Panc1 (cell line): ENCODE measurements at regions not wholly inside any gene's neighbourhood (a gene's known extent, or its start where the extent isn't known, plus 50 kb on each side); places are given as distances from the start of the nearest gene placed in this dataset.

Source experiments
- ATAC-seq: fragments of 200-7000 bp; cut with Tn5 transposase; 2 replicates; pipeline ENCODE4 v1.9.1; 2020; ENCODE audit warnings: mild to moderate bottlenecking, moderate library complexity
- BruUV-seq: library from RNA; stranded (reverse); fragments of 400-500 nt; replicated peaks from 2 replicates; lab custom pipeline; 2021; lab: Mats Ljungman, UMichigan
- CTCF ChIA-PET: fragments of 300-600 bp; sonication (Branson Sonifier 250); formaldehyde crosslinking; loops from one replicate; lab custom pipeline; 2022; ENCODE audit warnings: antibody characterized with exemption; lab: Charles Lee
- POLR2A ChIA-PET: fragments of 300-600 bp; sonication (Branson Sonifier 250); formaldehyde crosslinking; loops from one replicate; lab custom pipeline; 2022; ENCODE audit warnings: antibody characterized with exemption; lab: Charles Lee
- DNase-seq: peaks from one replicate; pipeline ENCODE4 v3.0.0-alpha.2; 2010; ENCODE audit warnings: low read depth, low spot score
- H3K27ac ChIP-seq: 2 replicates; pipeline ENCODE4 v1.5.1; 2011; ENCODE audit warnings: mild to moderate bottlenecking, low read length, inconsistent platforms
- H3K27me3 ChIP-seq: fragments of 200-500 bp; sonication (Bioruptor generic); 2 replicates; pipeline ENCODE4 v1.6.0; 2014; ENCODE audit warnings: low read length, inconsistent platforms; ENCODE audit not compliant: control insufficient read depth, insufficient read depth
- H3K36me3 ChIP-seq: fragments of 200-500 bp; sonication (Bioruptor generic); 2 replicates; pipeline ENCODE4 v1.5.1; 2014; ENCODE audit warnings: inconsistent platforms, mild to moderate bottlenecking, low read length, moderate library complexity; ENCODE audit not compliant: control insufficient read depth, insufficient read depth
- H3K4me1 ChIP-seq: 2 replicates; pipeline ENCODE4 v1.5.1; 2011; ENCODE audit warnings: inconsistent platforms, mild to moderate bottlenecking, low read length, moderate library complexity; ENCODE audit not compliant: control insufficient read depth, insufficient read depth
- H3K4me3 ChIP-seq, 2 experiments: 2 replicates each; pipeline ENCODE4 v1.5.1; 2011 to 2012; ENCODE audit warnings: low read depth in 2 of 2, low read length in 2 of 2, mild to moderate bottlenecking in 2 of 2, inconsistent platforms in 1 of 2, moderate library complexity in 1 of 2
- H3K9me3 ChIP-seq: fragments of 200-500 bp; sonication (Bioruptor generic); 2 replicates; pipeline ENCODE4 v1.5.1; 2014; ENCODE audit warnings: low read depth, mild to moderate bottlenecking, inconsistent platforms, low read length, moderate library complexity; ENCODE audit not compliant: control insufficient read depth, insufficient read depth
- POLR2AphosphoS5 ChIP-seq: IDR thresholded peaks from 2 replicates; pipeline ENCODE4 v1.6.1; 2012; ENCODE audit warnings: mild to moderate bottlenecking, low read depth, low read length, moderate library complexity
- SIN3A ChIP-seq: IDR thresholded peaks from 2 replicates; pipeline ENCODE4 v1.6.1; 2012; ENCODE audit warnings: low read depth, mild to moderate bottlenecking, low read length, moderate library complexity, borderline replicate concordance; ENCODE audit not compliant: insufficient read depth
- TCF7L2 ChIP-seq: IDR thresholded peaks from 2 replicates; pipeline ENCODE4 v1.6.1; 2011; ENCODE audit warnings: mild to moderate bottlenecking, low read depth, low read length, inconsistent platforms
- in situ Hi-C: cut with HindIII; loops from 2 replicates; pipeline ENCODE4 v1.10.0; 2016; ENCODE audit warnings: low sequenced_read_pairs, low pct_unique_long_range_greater_than_20kb
- intact Hi-C: fragments of 100-400 bp; cut with micrococcal nuclease; formaldehyde crosslinking; loops from one replicate; pipeline ENCODE4 v1.10.0; 2022; ENCODE audit not compliant: unreplicated experiment
- TF ChIP-seq, protein P1 (sequence below): fragments of 450-650 bp; IDR thresholded peaks from 2 replicates; pipeline ENCODE4 v1.5.1; 2017; ENCODE audit warnings: mild to moderate bottlenecking
- TF ChIP-seq, protein P2 (sequence below), 2 experiments: IDR thresholded peaks; 2 replicates each; pipeline ENCODE4 v1.6.1; 2011 to 2012; ENCODE audit warnings: low read depth in 2 of 2, control low read depth in 1 of 2, low read length in 1 of 2, mild to moderate bottlenecking in 1 of 2, moderate library complexity in 1 of 2; ENCODE audit not compliant: insufficient read depth in 1 of 2

DNA sequence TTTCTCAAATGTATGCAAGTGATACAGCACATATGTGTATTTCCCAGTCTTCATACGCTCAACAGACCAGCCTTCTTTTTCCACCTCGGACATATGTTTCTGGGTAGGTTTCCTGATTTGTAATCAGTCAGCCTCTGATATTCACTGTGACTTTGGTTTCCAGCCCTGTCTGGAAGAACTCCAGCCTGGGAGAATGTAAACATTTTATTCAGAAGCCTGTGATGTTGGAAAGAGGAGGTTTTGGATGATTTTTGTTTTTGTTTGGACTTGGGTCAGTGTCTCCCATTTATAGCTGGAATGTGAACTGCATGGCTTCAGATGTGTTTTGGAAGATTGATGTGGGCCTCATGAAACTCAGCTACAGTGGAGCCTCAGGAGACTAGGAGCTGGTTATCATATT is 172.2 kb upstream of the CENPW start:
- H3K4me3 ChIP-seq = no peak overlapping the region
- DNase-seq (no peak), ATAC-seq (no peak)
- H3K27me3 ChIP-seq = no peaks in the 10 kb centered on the region
- intact Hi-C loops = no loop called here
- H3K9me3 ChIP-seq = no peaks in the 10 kb centered on the region
- TF ChIP-seq, protein P1, sequence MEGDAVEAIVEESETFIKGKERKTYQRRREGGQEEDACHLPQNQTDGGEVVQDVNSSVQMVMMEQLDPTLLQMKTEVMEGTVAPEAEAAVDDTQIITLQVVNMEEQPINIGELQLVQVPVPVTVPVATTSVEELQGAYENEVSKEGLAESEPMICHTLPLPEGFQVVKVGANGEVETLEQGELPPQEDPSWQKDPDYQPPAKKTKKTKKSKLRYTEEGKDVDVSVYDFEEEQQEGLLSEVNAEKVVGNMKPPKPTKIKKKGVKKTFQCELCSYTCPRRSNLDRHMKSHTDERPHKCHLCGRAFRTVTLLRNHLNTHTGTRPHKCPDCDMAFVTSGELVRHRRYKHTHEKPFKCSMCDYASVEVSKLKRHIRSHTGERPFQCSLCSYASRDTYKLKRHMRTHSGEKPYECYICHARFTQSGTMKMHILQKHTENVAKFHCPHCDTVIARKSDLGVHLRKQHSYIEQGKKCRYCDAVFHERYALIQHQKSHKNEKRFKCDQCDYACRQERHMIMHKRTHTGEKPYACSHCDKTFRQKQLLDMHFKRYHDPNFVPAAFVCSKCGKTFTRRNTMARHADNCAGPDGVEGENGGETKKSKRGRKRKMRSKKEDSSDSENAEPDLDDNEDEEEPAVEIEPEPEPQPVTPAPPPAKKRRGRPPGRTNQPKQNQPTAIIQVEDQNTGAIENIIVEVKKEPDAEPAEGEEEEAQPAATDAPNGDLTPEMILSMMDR = no peak
- TF ChIP-seq POLR2AphosphoS5 (no peak), TCF7L2 (no peak), SIN3A (no peak)
- TF ChIP-seq, protein P2, sequence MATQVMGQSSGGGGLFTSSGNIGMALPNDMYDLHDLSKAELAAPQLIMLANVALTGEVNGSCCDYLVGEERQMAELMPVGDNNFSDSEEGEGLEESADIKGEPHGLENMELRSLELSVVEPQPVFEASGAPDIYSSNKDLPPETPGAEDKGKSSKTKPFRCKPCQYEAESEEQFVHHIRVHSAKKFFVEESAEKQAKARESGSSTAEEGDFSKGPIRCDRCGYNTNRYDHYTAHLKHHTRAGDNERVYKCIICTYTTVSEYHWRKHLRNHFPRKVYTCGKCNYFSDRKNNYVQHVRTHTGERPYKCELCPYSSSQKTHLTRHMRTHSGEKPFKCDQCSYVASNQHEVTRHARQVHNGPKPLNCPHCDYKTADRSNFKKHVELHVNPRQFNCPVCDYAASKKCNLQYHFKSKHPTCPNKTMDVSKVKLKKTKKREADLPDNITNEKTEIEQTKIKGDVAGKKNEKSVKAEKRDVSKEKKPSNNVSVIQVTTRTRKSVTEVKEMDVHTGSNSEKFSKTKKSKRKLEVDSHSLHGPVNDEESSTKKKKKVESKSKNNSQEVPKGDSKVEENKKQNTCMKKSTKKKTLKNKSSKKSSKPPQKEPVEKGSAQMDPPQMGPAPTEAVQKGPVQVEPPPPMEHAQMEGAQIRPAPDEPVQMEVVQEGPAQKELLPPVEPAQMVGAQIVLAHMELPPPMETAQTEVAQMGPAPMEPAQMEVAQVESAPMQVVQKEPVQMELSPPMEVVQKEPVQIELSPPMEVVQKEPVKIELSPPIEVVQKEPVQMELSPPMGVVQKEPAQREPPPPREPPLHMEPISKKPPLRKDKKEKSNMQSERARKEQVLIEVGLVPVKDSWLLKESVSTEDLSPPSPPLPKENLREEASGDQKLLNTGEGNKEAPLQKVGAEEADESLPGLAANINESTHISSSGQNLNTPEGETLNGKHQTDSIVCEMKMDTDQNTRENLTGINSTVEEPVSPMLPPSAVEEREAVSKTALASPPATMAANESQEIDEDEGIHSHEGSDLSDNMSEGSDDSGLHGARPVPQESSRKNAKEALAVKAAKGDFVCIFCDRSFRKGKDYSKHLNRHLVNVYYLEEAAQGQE (IDR thresholded peaks at IDR 0.05; ENCODE audit: insufficient read depth in 1 of 2, low read depth in 2 of 2, low read length in 1 of 2) = no peak
- in situ Hi-C loops = no loop called here
- no peak overlapping the region for H3K27ac ChIP-seq
- ChIA-PET POLR2A (no interaction called here), CTCF (no interaction called here)
- no TSS peak for BruUV-seq
- no peaks in the 10 kb centered on the region for H3K36me3 ChIP-seq
- H3K4me1 ChIP-seq = no peaks in the 10 kb centered on the region

DNA sequence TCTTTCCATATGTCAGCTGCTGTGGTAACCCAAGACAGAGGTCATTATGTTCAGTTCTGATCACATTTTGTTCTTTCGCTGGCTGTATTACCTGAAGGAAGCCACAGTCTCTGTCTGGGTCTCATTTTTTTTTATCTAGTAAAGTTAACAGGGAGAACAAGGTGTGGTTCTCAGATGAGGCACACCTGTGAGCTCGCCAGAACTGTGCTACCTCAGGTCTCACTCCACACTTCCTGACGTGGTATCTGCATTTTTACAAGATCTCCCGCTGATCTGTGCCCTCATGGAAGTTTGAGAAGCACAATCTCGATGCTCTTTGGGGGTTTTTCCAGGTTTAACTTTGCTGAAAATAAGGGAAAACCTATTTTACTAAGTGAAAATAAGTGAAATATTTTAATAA is 169.5 kb upstream of the CENPW start:
- DNase-seq (no peak), ATAC-seq (no peak)
- CTCF ChIA-PET = no interaction called here
- no peak overlapping the region for H3K27ac ChIP-seq
- H3K9me3 ChIP-seq = no peaks in the 10 kb centered on the region
- TF ChIP-seq, protein P2 (IDR thresholded peaks at IDR 0.05; ENCODE audit: insufficient read depth in 1 of 2, low read depth in 2 of 2, low read length in 1 of 2) = no peak
- TF ChIP-seq TCF7L2 (no peak), SIN3A (no peak), POLR2AphosphoS5 (no peak)
- TF ChIP-seq, protein P1 = no peak
- intact Hi-C loops = no loop called here
- no peaks in the 10 kb centered on the region for H3K27me3 ChIP-seq
- POLR2A ChIA-PET = no interaction called here
- no peaks in the 10 kb centered on the region for H3K4me1 ChIP-seq
- BruUV-seq = no TSS peak
- in situ Hi-C loops = no loop called here
- no peaks in the 10 kb centered on the region for H3K36me3 ChIP-seq
- H3K4me3 ChIP-seq = no peak overlapping the region
